ENCODE measurements at regions not wholly inside any gene's neighbourhood (a gene's known extent, or its start where the extent isn't known, plus 50 kb on each side); places are given as distances from the start of the nearest gene placed in this dataset.

DNA sequence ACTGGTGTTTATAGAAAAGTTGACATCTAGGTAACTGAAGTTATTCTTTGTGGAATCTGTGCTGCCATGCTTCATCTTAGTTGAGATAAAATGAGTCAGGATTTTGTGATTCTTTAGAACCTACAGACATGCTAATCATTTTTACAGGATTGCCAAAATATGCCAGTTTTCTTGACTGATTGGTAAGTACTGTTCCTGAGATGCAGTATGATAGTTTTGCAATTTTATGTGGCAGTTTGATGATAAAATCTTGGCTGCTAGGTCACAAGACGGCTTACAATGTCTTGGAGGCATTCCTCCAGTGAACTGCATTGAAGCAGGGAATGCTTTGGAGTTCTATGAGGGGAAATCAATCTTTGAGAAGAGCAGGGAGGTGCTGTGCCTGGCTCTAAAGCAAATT is 104.4 kb upstream of the ESX1 start (continued):
- TF ChIP-seq, protein P1, sequence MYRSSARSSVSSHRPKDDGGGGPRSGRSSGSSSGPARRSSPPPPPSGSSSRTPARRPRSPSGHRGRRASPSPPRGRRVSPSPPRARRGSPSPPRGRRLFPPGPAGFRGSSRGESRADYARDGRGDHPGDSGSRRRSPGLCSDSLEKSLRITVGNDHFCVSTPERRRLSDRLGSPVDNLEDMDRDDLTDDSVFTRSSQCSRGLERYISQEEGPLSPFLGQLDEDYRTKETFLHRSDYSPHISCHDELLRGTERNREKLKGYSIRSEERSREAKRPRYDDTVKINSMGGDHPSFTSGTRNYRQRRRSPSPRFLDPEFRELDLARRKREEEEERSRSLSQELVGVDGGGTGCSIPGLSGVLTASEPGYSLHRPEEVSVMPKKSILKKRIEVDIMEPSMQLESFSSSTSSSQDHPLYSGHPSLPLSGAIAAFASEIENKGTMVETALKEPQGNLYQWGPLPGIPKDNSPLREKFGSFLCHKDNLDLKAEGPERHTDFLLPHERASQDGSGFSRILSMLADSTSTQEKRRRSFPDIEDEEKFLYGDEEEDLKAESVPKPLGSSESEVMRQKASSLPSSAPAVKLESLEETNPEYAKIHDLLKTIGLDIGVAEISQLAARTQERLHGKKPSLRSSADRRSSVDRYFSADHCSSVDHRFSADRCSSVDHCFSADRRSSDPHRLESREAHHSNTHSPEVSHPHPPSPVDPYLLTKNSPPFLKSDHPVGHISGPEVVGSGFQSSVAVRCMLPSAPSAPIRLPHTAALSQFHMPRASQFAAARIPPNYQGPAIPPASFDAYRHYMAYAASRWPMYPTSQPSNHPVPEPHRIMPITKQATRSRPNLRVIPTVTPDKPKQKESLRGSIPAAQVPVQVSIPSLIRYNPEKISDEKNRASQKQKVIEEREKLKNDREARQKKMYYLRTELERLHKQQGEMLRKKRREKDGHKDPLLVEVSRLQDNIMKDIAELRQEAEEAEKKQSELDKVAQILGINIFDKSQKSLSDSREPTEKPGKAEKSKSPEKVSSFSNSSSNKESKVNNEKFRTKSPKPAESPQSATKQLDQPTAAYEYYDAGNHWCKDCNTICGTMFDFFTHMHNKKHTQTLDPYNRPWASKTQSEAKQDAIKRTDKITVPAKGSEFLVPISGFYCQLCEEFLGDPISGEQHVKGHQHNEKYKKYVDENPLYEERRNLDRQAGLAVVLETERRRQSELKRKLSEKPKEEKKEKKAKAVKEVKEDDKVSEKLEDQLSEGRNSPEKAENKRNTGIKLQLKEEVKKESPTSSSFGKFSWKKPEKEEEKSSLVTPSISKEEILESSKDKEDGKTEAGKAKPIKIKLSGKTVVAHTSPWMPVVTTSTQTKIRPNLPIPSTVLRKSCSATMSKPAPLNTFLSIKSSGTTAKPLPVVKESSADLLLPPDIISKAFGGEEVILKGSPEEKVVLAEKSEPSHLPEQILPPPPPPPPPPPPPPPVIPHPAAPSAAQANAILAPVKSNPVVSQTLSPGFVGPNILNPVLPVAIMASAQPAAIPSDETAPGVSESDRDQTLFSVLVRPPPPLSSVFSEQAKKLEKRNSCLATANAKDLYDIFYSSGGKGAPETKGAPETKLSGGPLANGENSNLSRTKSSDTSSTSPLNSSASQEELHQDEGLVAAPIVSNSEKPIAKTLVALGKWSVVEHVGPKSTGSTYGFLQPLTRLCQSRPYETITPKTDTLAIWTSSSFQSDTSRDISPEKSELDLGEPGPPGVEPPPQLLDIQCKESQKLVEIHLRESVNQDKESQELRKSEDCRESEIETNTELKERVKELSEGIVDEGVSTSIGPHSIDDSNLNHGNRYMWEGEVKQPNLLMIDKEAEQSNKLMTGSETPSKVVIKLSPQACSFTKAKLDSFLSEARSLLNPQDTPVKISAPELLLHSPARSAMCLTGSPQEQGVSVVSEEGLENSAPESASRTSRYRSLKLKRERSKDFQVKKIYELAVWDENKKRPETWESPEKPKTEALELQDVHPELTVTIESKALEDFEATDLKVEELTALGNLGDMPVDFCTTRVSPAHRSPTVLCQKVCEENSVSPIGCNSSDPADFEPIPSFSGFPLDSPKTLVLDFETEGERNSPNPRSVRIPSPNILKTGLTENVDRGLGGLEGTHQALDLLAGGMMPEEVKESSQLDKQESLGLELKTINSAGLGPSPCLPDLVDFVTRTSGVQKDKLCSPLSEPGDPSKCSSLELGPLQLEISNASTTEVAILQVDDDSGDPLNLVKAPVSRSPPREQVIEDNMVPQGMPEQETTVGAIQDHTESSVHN (CRISPR knock-in tag; IDR thresholded peaks at IDR 0.05): no peak
- TF ChIP-seq CCDC6 (CRISPR knock-in tag; IDR thresholded peaks at IDR 0.05): no peak
- TF ChIP-seq KAT7 (CRISPR knock-in tag; IDR thresholded peaks at IDR 0.05; ENCODE audit: borderline replicate concordance): no peak

DNA sequence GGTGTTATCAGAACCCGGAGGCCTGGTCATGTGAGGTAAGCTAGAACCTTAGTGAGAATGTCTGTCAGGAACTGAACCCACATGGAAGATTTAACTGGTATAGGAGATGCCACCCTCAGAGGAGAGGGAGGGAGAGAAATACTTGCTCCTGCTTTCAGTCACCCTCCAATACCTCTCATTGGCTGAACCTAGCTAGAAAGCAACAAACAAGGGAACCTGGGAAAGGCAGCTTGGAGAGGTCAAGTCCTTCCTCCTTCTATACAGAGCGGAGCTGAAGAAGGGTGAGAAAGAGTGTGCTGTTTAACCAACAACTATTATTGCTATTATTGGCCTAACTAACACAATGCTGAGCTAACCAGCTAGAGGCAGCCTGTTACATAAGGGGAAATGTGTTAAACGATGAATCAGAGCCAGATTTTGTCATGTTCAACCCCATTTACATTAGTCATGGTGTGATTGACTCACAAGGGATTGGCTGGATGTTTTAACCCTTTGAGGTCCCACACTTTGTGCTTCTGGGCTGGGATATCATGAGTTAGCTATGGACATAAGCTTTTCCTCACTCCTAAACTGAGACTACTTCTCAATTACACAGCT is 96.5 kb upstream of the ESX1 start:
- no peaks in the 10 kb centered on the region for H3K27me3 ChIP-seq (ENCODE audit: control insufficient read depth in 1 of 2, insufficient read depth in 2 of 2, low read length in 2 of 2)
- CTCF ChIA-PET (ENCODE audit: low intra/inter-chr PET ratio, low total read pairs): no interaction called here
- H3K9ac ChIP-seq (ENCODE audit: insufficient read depth, low read depth, low read length): no peak overlapping the region
- intact Hi-C loops (cut with micrococcal nuclease; ENCODE audit: unreplicated experiment): no loop called here
- no peaks in the 10 kb centered on the region for H3K79me2 ChIP-seq (ENCODE audit: insufficient read depth, low read length)
- H2AFZ ChIP-seq (ENCODE audit: low read length): no peak overlapping the region
- no peak for ATAC-seq
- BruUV-seq (replicated peaks): no TSS peak
- H3K27ac ChIP-seq (ENCODE audit: extremely low read length, insufficient read depth, low read length): no peak overlapping the region
- no peaks in the 10 kb centered on the region for H3K36me3 ChIP-seq (replicated peaks in 1 of 2; ENCODE audit: control insufficient read depth in 1 of 2, insufficient read depth in 2 of 2, low read length in 2 of 2)
- 0% methylated on average over 1 of the region's 3 CpGs for WGBS (ENCODE audit: low lambda C conversion rate)
- in situ Hi-C loops (cut with HindIII; ENCODE audit: extremely low pct_ligation_motif_present, low pct_unique_long_range_greater_than_20kb): no loop called here
- POLR2A ChIA-PET: no interaction called here
- no peak for DNase-seq (ENCODE audit: low spot score)
- TF ChIP-seq ZNF652 (CRISPR knock-in tag; IDR thresholded peaks at IDR 0.05; ENCODE audit: borderline replicate concordance, low read depth) (peak; percentile 36; the same call in 1 of the 2 replicates), SMARCC2 (IDR thresholded peaks at IDR 0.05) (no peak), KLF9 (CRISPR knock-in tag; IDR thresholded peaks at IDR 0.05; ENCODE audit: low read depth) (no peak)
- H3K4me3 ChIP-seq (replicated peaks in 1 of 3; ENCODE audit: insufficient read depth in 1 of 3, low read depth in 2 of 3, low read length in 3 of 3): no peak overlapping the region
- H4K20me1 ChIP-seq (ENCODE audit: insufficient read depth, low read length): no peaks in the 10 kb centered on the region
- H3K9me3 ChIP-seq (ENCODE audit: low read length): no peaks in the 10 kb centered on the region
- no peak overlapping the region for H3K4me2 ChIP-seq (ENCODE audit: low read depth, low read length)
- FAIRE-seq: no peak
- no peaks in the 10 kb centered on the region for H3K4me1 ChIP-seq (ENCODE audit: insufficient read depth, low read length)
